ENCODE measurements at regions not wholly inside any gene's neighbourhood (a gene's known extent, or its start where the extent isn't known, plus 50 kb on each side); places are given as distances from the start of the nearest gene placed in this dataset.

GRCh38 chr9:90047828-90048227 is 443.0 kb downstream of the GADD45G start:
- Histone ChIP-seq H3K4me3 (ENCODE audit: low read length) (no peak overlapping the region), H3K27ac (ENCODE audit: low read length) (no peak overlapping the region), H3K9me2 (ENCODE audit: insufficient read depth, low read length) (no peaks in the 10 kb centered on the region), H3K36me3 (ENCODE audit: insufficient read depth, low read length) (no peaks in the 10 kb centered on the region), H3F3A (ENCODE audit: insufficient read depth, low read length, poor library complexity, severe bottlenecking) (no peaks in the 10 kb centered on the region), H4K20me1 (ENCODE audit: insufficient read depth) (no peaks in the 10 kb centered on the region), H3K79me2 (replicated peaks; ENCODE audit: insufficient read depth, low read length) (no peaks in the 10 kb centered on the region), H3K27me3 (ENCODE audit: insufficient read depth, low read depth, low read length) (no peaks in the 10 kb centered on the region), H3K9ac (ENCODE audit: low read length) (no peak overlapping the region), H3K4me2 (ENCODE audit: low read length) (no peak overlapping the region), H3K9me3 (ENCODE audit: low read length) (no peaks in the 10 kb centered on the region), H2AFZ (ENCODE audit: low read depth, low read length) (no peak overlapping the region)
- TF ChIP-seq TAF1 (IDR thresholded peaks at IDR 0.05; ENCODE audit: low read depth) = no peak
- no peak for TF ChIP-seq POLR2AphosphoS5 (IDR thresholded peaks at IDR 0.05)
- TF ChIP-seq SMC3 (conservative IDR thresholded peaks at IDR 0.05; ENCODE audit: poor library complexity) = no peak
- TF ChIP-seq EZH2 (IDR thresholded peaks at IDR 0.05; ENCODE audit: borderline replicate concordance, insufficient read depth, low read length, poor library complexity, severe bottlenecking) = no peak
- no peak for TF ChIP-seq REST (IDR thresholded peaks at IDR 0.05; ENCODE audit: borderline replicate concordance)
- TF ChIP-seq CTCF (IDR thresholded peaks at IDR 0.05; ENCODE audit: poor library complexity, severe bottlenecking) = no peak
- TF ChIP-seq MXI1 (conservative IDR thresholded peaks at IDR 0.05; ENCODE audit: poor library complexity, severe bottlenecking) = no peak
- TF ChIP-seq EP300 (conservative IDR thresholded peaks at IDR 0.05; ENCODE audit: poor library complexity, severe bottlenecking) = no peak
- TF ChIP-seq RAD21 (conservative IDR thresholded peaks at IDR 0.05) = no peak

- Histone ChIP-seq H4K20me1 (ENCODE audit: insufficient read depth) (no peaks in the 10 kb centered on the region), H3K27me3 (ENCODE audit: insufficient read depth, low read depth, low read length) (no peaks in the 10 kb centered on the region), H3K36me3 (ENCODE audit: insufficient read depth, low read length) (no peaks in the 10 kb centered on the region), H2AFZ (ENCODE audit: low read depth, low read length) (no peak overlapping the region), H3F3A (ENCODE audit: insufficient read depth, low read length, poor library complexity, severe bottlenecking) (no peaks in the 10 kb centered on the region), H3K9ac (ENCODE audit: low read length) (no peak overlapping the region), H3K4me3 (ENCODE audit: low read length) (no peak overlapping the region), H3K9me2 (ENCODE audit: insufficient read depth, low read length) (no peaks in the 10 kb centered on the region), H3K27ac (ENCODE audit: low read length) (no peak overlapping the region), H3K9me3 (ENCODE audit: low read length) (no peaks in the 10 kb centered on the region), H3K79me2 (replicated peaks; ENCODE audit: insufficient read depth, low read length) (no peaks in the 10 kb centered on the region), H3K4me2 (ENCODE audit: low read length) (no peak overlapping the region)
- TF ChIP-seq RAD21 (conservative IDR thresholded peaks at IDR 0.05) = no peak
- no peak for TF ChIP-seq MXI1 (conservative IDR thresholded peaks at IDR 0.05; ENCODE audit: poor library complexity, severe bottlenecking)
- no peak for TF ChIP-seq CTCF (IDR thresholded peaks at IDR 0.05; ENCODE audit: poor library complexity, severe bottlenecking)
- TF ChIP-seq TAF1 (IDR thresholded peaks at IDR 0.05; ENCODE audit: low read depth) = no peak
- no peak for TF ChIP-seq REST (IDR thresholded peaks at IDR 0.05; ENCODE audit: borderline replicate concordance)
- TF ChIP-seq EZH2 (IDR thresholded peaks at IDR 0.05; ENCODE audit: borderline replicate concordance, insufficient read depth, low read length, poor library complexity, severe bottlenecking) = no peak
- TF ChIP-seq SMC3 (conservative IDR thresholded peaks at IDR 0.05; ENCODE audit: poor library complexity) = no peak
- TF ChIP-seq EP300 (conservative IDR thresholded peaks at IDR 0.05; ENCODE audit: poor library complexity, severe bottlenecking) = no peak
- no peak for TF ChIP-seq POLR2AphosphoS5 (IDR thresholded peaks at IDR 0.05)
These were observed 447.6 kb downstream of the GADD45G start for GRCh38 chr9:90052366-90052765.
